Adrenal gland (tissue), 5 donors: ENCODE measurements at regions not wholly inside any gene's neighbourhood (a gene's known extent, or its start where the extent isn't known, plus 50 kb on each side); places are given as distances from the start of the nearest gene placed in this dataset.

Experiments used
- POLR2A ChIP-seq, 2 donors: fragments of 450-650 bp; IDR thresholded peaks; one replicate each; pipeline ENCODE4 v1.6.1; 2017; ENCODE audit warnings: antibody characterized with exemption in 2 of 2, mild to moderate bottlenecking in 2 of 2, moderate library complexity in 1 of 2
- TF ChIP-seq, protein P1 (sequence below), 6 experiments: fragments of 450-650 bp in 4 of 6; fragments of 200-600 bp in 2 of 6; sonication (generic) in 1 of 6; IDR thresholded peaks; 1 replicate in 5 of 6; 2 replicates in 1 of 6; pipeline versions ENCODE4 v1.5.1 to v1.8.0; 2016 to 2021; ENCODE audit warnings: antibody characterized with exemption in 6 of 6, mild to moderate bottlenecking in 2 of 6, moderate library complexity in 1 of 6
- donor health status: DM: no; HTN: no; CAD: no.

DNA sequence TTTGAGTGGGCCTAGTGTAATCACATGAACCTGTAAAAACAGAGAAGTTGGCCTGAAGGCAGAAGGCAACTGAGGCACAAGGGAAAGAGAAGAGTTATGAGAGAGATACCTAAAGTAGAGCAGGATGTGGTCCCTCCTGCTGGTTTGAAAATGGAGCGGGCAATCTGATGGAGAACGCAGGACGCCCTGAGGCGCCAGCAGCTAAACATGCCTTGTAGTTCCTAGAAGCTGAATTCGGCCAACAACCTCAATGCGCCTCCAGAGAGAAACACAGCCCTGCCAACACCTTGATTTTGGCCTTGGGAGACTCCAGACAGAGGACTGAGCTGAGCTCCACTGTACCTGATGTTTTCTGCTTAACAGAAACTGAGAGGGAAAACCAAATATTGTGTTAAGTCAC is 469.9 kb downstream of the SOCS6 start:
- TF ChIP-seq, protein P1, sequence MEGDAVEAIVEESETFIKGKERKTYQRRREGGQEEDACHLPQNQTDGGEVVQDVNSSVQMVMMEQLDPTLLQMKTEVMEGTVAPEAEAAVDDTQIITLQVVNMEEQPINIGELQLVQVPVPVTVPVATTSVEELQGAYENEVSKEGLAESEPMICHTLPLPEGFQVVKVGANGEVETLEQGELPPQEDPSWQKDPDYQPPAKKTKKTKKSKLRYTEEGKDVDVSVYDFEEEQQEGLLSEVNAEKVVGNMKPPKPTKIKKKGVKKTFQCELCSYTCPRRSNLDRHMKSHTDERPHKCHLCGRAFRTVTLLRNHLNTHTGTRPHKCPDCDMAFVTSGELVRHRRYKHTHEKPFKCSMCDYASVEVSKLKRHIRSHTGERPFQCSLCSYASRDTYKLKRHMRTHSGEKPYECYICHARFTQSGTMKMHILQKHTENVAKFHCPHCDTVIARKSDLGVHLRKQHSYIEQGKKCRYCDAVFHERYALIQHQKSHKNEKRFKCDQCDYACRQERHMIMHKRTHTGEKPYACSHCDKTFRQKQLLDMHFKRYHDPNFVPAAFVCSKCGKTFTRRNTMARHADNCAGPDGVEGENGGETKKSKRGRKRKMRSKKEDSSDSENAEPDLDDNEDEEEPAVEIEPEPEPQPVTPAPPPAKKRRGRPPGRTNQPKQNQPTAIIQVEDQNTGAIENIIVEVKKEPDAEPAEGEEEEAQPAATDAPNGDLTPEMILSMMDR (IDR thresholded peaks at IDR 0.05), result no peak
- no peak for TF ChIP-seq POLR2A (IDR thresholded peaks at IDR 0.05)
